ENCODE measurements at regions not wholly inside any gene's neighbourhood (a gene's known extent, or its start where the extent isn't known, plus 50 kb on each side); places are given as distances from the start of the nearest gene placed in this dataset.

GRCh38 chr10:124280916-124281315 is 137.8 kb downstream of the OAT start:
- FAIRE-seq (no peak), DNase-seq (ENCODE audit: low read depth, low spot score) (no peak), ATAC-seq (no peak)
- Histone ChIP-seq H3K4me3 (no peak overlapping the region), H3K9ac (ENCODE audit: control insufficient read depth, insufficient read depth, low read length) (no peak overlapping the region), H3K4me2 (ENCODE audit: control insufficient read depth, insufficient read depth) (no peak overlapping the region), H3K27ac (ENCODE audit: control insufficient read depth, insufficient read depth) (no peak overlapping the region), H2AFZ (ENCODE audit: control insufficient read depth, low read depth, low read length) (no peak overlapping the region), H3K9me3 (replicated peaks; ENCODE audit: control insufficient read depth, insufficient read depth, low read length) (no peaks in the 10 kb centered on the region; the same call in 2 of the 3 replicates), H3K4me1 (ENCODE audit: control insufficient read depth, insufficient read depth, low read length) (peaks cover 11% of the 10 kb centered on the region), H3K79me2 (ENCODE audit: control insufficient read depth, insufficient read depth, low read length) (no peaks in the 10 kb centered on the region), H4K20me1 (ENCODE audit: control insufficient read depth, insufficient read depth) (no peaks in the 10 kb centered on the region), H3K36me3 (ENCODE audit: control insufficient read depth in 2 of 2, insufficient read depth in 2 of 2, low read length in 1 of 2) (no peaks in the 10 kb centered on the region), H3K27me3 (replicated peaks in 1 of 2; ENCODE audit: control insufficient read depth in 2 of 2, insufficient read depth in 2 of 2, low read length in 1 of 2) (no peaks in the 10 kb centered on the region; a peak in 1 of 4 replicates)
- ChIA-PET POLR2A (no interaction called here), SMC1A (ENCODE audit: uncharacterized antibody, unreplicated experiment) (no interaction called here), RAD21 (ENCODE audit: unreplicated experiment) (no interaction called here), CTCF (no interaction called here)
- in situ Hi-C loops (cut with MboI) (loop anchor here (10.0 kb wide), 1 partner anchor 886 kb away; no protein-coding TSS in a partner anchor), intact Hi-C loops (cut with micrococcal nuclease; ENCODE audit: unreplicated experiment) (no loop called here)
- no TSS peak for BruUV-seq (replicated peaks)
- 59% methylated on average over 5 of the region's 5 CpGs for whole genome bisulfite sequencing (ENCODE audit: insufficient coverage, insufficient replicate concordance, low lambda C conversion rate, missing lambda C conversion rate)
- TF ChIP-seq BMI1 (IDR thresholded peaks at IDR 0.05; ENCODE audit: borderline replicate concordance), result no peak
- no peak for TF ChIP-seq ATF7 (IDR thresholded peaks at IDR 0.05; ENCODE audit: low read depth)
- no peak for TF ChIP-seq ZZZ3 (IDR thresholded peaks at IDR 0.05; ENCODE audit: control insufficient read depth, insufficient read length, low read depth)
- TF ChIP-seq IRF5 (IDR thresholded peaks at IDR 0.05; ENCODE audit: borderline replicate concordance), result no peak
- TF ChIP-seq ATF3 (IDR thresholded peaks at IDR 0.05; ENCODE audit: borderline replicate concordance, extremely low read depth, low read depth, low read length), result no peak
- TF ChIP-seq PML (IDR thresholded peaks at IDR 0.05; ENCODE audit: low read length), result no peak
- no peak for TF ChIP-seq CBX5 (IDR thresholded peaks at IDR 0.05; ENCODE audit: low read depth)
- TF ChIP-seq MTA3 (IDR thresholded peaks at IDR 0.05; ENCODE audit: borderline replicate concordance, low read length), result no peak
- no peak for TF ChIP-seq NR2C1 (IDR thresholded peaks at IDR 0.05)
- no peak for TF ChIP-seq IKZF2 (IDR thresholded peaks at IDR 0.05)
- no peak for TF ChIP-seq NR2C2 (IDR thresholded peaks at IDR 0.05; ENCODE audit: borderline replicate concordance, control insufficient read depth, insufficient read length, low read depth)
- no peak for TF ChIP-seq GATAD2B (conservative IDR thresholded peaks at IDR 0.05; ENCODE audit: low read depth)
- no peak for TF ChIP-seq RCOR1 (conservative IDR thresholded peaks at IDR 0.05; ENCODE audit: low read depth, low read length)
- no peak for TF ChIP-seq HDAC6 (IDR thresholded peaks at IDR 0.05; ENCODE audit: unreplicated experiment)
- TF ChIP-seq SMARCA5 (IDR thresholded peaks at IDR 0.05), result no peak
- TF ChIP-seq CREB1 (IDR thresholded peaks at IDR 0.05; ENCODE audit: low read depth), result no peak
- TF ChIP-seq EZH2 (IDR thresholded peaks at IDR 0.05; ENCODE audit: borderline replicate concordance, control insufficient read depth, low read depth, low read length), result no peak

Data from GM12878 (cell line).